Activated CD4-positive, CD25-positive, alpha-beta regulatory T cell (primary cell): ENCODE measurements at regions not wholly inside any gene's neighbourhood (a gene's known extent, or its start where the extent isn't known, plus 50 kb on each side); places are given as distances from the start of the nearest gene placed in this dataset.
"Not testable (repeated sequence)": the region's sequence is repeated elsewhere in the genome, so short reads cannot be mapped to it uniquely, and the experiment has no call there.

Experiments
- DNase-seq, 4 experiments: peaks; one replicate each; lab custom pipeline; 2025; lab: John Stamatoyannopoulos, UW

DNA sequence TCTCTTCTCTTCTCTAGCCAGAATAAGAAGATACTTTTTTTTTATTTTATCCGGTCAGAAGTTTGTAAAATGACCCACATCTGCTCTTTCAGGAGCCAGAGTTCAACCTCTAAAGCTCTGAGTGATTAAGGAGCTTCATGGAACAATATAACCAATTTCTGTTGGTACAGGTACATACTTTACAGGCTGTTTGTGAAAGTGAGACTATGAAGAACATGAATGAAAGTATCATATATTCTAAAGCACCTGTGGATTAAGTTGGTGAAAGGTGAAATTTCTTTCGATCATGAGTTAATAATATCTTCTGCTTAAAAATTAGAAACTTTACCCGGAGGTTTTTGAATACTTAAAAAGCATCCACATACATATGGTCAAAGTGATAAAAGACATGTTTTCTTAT is 65.2 kb downstream of the DMRT2 start:
- DNase-seq: no peak

DNA sequence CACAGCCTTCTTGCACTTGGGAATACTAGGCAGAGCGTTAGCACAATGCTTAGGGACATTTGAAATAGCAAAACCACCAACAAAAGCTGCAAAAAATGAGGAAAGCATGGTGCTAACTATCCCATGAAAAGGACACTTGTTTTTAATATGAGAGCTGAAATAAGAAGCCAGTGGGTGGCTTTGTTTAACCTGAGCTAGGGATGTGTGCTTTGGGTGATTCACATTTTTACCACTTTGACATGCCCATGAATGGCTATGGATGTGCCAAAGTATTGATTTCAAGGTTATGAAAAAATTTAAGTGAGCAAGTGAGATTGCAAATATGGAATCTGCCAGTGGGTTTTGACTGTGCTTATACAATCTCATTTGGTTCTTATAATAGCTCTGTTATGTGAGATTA is 67.3 kb downstream of the DMRT2 start:
- DNase-seq: no peak

DNA sequence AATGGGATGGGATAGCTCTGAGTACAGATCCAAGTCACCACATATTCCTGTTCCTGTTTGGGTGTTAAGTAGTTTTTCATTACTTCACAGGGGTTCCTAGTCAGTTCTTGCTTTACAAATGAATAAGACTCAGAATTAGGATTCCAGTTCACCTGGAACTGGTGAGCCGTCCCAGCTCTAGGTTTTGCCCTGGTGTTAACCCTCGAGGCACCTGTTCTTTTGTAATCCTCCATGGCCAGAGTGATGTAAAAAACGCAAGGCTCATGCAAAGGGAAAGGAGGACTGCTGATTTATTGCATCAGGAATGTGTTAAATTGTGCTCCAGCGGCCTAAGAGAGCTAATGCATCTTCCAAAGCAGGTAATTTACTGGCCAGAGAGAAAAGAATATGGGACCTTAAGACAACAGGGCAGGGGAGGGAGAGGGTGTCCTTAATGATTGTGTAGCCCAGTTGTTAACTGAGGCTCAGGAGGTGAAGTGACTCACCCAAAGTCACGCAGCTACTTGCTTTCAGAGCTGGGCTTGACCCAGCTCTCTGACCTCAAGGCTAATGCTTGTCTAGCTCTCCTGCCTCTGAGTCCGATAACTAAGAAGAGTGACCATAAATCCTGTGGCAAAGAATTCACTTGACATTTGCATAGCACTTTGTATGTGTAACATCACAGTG is 70.5 kb downstream of the DMRT2 start:
- no peak for DNase-seq

DNA sequence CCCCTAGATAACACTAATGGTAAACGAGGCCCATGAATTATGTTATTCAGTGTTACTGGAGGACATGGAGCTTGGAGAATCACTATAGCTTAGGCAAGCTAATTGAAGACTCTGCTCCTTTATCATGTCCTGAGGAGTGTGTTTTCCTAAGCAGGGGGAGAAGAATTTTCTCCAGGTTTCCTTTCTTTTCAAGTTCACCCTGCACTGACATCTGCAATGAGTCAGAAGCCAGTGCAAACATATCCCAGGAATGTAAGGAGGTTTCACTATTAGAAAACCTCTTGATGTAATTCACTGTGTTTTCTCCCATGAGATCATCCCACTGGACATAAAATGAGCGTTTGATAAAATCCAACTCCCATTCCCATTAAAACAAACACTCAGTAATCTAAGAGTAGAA is 75.6 kb downstream of the DMRT2 start:
- DNase-seq: no peak

DNA sequence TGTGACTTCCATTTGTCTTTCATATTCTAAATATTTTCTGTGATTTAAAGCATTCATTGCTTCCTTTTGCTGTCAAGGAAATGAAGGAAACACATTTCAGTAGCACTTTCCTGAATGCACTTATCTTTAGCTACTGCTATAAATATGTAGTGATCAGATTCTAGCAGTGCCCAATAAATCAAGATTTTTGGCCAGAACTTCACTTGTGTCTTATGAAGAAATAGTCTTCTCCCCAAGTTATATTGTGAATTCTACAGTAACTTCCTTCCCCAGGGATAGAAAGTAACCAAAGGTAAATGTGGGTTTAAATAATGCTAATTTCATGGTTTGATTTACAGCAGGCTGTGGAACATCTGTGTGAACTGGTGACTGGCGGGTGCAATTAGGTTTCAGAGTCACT is 77.9 kb downstream of the DMRT2 start:
- no peak for DNase-seq

DNA sequence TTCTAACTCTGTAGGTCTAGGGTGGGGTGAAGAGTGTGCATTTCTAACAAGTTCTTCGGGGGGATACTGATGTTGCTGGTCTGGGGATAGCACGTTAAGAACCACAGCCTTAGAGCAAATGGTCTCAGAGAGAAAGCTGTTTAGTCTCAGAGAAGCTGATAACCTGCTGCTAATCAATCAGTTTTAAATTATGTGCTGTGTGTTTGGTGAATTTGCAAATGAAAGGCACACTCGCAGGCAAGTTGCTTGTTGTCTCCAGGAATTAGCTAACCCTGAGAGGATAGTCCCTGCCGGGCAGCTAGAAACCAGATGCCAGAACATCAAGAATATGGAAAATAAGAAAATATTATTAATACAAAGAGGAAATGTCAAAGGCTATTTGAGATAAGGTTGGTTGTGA is 79.2 kb downstream of the DMRT2 start:
- no peak for DNase-seq

DNA sequence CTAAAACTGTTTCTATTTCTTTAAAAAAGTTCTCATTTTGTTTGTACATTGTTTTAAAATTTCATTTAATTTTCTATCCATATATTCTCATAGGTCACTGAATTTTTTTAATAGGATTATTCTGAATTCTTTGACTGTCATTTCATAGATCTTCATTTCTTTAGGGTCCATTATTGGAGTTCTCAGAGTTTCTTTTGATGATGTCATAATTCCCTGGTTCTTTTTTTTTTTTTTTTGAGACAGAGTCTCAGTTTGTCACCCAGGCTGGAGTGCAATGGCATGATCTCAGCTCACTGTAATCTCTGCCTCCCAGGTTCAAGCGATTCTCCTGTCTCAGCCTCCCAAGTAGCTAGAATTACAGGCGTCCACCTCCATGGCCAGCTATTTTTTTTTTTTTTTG is 89.9 kb downstream of the DMRT2 start:
- no peak for DNase-seq

DNA sequence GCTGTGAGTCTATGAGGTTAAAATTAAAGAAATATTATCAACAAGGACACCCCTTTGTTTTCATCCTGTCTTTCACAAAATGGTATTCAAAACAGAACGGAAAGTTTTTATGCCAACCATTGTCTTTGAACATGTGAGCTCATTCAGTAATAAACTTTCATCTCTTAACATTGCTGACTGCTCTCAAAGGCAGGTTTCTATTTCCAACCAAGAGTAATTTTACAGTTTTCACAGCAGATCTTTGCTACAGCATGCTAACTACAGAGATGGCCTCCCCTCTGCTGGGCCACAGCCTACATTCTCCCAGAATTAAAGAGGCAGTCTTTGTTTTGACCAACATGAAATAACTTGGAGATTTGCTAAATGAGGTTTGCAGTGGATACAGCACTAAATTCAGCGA is 101.5 kb downstream of the DMRT2 start:
- DNase-seq: no peak

DNA sequence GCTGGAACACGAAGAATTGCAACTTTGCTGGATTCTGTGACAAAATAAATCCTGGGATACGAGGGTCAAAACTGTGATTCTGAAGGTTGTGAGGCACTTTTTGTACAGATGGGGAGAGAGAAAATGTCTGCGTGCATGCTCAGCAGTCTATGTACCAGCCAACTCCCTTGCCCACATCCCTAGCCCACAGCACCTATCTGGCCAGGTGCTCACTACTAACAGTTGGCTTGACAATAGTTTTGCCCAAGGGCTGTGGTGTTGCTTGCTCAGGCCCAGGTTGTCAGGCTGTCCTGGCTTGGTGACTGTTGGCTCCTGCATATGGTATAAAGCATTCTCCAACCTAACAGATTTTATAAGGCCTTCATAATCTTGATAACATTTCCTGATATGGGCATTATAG is 102.0 kb downstream of the DMRT2 start:
- DNase-seq: no peak

DNA sequence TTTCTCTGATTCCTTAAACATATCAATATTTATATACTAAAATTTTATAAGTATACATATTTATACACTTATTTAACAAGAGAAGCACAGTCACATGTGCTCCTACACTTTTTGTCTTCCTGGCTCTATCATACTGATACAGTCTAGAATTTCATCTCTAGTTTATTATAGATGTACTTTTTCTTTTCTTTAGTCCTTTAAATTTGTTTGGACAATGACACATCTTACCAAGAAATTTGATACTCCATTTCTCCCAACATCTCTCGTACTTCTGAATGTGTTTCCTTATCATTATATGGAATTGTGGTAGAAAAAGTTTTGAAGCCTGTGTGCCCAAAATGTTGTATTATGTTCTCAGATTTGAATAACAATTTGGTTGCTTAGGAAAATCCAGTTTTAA is 104.6 kb downstream of the DMRT2 start:
- DNase-seq: no peak

DNA sequence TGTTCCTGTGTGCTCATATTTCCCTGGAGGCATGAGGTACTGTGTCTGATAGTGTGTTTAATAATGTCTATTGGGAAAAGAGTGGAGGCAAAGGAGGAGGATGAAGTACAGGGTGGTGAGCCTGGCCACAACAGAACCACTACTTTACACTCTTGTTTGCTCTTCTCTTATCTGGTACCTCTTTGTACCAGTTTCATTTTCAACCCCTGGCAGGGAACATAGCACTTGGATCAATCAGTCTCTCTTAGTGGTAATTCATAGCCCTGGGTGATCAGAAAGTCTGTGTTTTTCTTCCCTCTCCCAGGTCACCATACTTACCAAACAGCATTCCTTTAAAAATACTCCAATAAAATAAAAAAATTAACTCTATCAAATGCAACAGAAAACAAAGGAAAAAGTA is 105.4 kb downstream of the DMRT2 start:
- DNase-seq: no peak

DNA sequence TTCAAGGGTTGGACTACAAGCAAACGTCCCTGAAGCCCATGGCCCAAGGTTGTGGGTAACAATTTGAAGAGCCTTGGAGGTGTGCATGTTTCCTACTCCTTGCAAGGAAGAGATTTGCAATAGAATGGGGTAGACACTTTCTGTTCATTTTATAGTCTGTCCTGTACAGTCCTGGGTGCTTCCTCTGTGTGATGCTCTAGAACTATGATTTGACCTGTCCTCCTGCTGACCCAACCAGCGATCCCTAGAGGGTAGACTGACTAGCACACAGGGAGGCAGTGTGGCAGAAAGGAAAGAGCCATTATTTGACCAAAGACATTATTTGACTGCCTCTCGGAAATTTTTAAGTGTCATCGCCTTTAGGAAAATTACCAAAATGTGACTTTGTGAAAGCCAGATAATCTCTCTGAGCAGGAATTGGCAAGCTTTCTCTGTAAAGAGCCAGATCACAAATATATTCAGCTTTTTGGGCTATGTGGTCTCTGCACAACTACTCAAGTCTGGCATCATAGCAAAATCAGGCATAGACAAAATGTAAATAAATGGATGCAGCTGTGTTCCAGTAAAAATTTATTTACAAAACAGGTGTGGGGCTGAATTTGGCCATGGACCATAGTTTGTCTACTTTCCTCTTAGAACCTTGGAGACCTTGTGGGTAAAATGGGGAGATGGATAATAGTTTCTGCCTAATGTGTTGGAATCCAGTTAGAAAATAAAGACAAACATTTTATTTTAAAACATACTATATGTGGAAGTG is 106.8 kb downstream of the DMRT2 start:
- no peak for DNase-seq

DNA sequence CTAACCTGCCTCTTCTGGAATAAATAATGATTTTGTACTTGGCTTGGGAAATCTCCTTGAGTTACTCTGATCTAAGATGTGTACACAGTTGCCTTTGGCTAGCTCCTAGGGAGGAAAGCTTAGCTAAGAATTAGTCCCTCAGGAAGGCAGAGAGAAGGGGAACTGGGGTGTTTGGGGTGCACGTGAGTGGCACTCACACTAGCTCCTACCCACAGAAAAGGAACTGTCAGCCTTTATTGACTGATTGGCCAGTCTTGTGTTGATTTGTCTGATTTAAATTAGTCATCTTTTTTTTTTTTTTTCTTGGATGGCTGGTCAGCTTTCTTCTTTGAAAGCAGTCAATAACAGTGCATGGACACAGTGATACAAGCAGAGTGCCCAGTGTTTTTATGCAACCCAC is 107.7 kb downstream of the DMRT2 start:
- no peak for DNase-seq

DNA sequence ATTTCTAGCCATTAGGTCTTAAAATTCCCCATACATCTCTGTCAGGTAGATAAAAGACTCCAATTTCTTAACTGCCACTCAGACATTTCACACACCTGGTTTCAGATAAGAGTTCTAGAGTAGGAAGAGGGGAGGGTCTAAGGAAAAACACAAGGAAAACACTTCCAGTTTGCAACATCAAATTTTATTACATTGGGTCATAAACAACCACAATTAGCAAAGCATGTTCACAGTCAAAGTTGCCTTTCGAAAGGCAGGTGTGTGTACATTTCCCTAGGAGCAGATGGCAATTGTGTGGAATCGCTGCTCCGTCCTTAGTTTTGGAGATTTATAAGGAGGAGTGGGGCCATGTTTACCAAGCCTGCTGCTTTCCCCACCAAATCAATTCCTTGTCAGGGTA is 120.8 kb downstream of the DMRT2 start:
- no peak for DNase-seq

DNA sequence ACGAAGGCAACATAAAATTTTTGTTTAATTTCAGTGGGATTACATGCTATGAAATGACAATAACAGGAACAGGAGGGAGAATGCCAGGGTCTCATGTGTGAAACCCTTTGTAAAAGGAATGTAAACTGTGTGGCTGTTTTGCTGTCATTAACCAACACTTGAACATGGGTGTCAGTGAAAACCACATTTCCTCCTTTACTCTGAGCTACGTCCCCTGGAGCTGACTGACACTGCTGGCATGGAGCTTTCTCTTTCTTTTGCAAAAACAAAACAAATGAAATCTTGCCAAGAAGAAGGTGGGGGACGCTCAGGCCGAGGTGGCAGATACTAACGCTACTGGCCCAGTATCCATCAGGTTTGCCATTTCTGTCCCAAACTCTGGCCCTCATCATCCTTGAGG is 121.4 kb downstream of the DMRT2 start:
- DNase-seq: no peak

DNA sequence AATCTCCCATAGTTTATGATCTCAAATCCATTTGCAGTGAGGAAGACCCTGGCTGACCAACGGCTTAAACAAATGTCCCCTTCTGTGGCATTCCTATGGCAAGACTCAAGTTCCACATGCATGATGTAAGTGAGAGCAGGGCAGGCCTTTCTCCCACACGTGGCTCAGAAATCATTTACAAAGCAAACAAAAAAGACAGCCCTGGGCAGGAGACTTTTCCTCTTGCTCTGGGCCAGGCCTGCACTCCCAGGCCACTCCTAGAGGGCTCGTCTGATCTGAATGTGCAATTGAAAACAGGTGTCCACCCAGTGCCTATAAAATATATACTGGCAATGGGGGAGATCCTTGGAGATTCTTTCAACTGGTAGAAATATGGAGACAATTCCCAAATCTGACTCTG is 123.1 kb downstream of the DMRT2 start:
- DNase-seq: no peak

DNA sequence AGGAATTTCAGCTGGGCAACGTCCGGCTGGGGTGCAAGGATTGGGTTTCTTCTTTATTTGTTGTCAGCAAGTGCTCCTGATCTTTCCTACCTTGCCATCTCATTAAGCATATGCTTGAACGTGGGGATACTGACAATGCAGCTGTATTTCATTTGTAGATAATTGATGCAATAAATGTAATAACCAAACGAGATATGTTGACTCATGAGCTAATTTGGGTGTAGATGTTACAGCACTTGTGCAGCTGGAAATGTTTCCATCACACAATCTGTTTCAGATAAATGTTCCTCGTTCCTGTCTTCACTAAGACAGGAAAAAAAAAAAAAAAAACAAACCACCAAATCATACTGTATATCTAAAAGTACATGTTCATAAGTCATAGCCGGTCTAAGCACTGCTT is 123.8 kb downstream of the DMRT2 start:
- DNase-seq: no peak

DNA sequence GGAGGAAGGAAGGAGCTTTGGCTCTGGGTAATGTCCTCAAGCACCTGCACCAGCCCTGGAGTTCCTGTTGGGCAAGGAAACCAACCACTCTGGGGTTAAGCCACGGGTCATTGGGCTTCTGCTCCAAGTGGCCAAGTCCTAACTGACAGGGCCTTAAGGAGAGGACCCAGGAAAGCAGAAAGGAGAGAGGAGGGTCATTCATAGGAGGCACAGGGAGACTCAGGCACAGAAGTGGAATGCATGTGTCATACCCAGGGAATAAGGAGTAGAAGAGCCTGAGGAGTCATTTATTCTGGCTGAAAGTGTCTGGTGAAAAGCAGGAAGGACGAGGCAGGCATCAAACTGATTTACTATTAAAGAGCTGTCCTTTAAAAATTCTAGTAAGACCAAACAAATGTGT is 129.2 kb downstream of the DMRT2 start:
- no peak for DNase-seq

DNA sequence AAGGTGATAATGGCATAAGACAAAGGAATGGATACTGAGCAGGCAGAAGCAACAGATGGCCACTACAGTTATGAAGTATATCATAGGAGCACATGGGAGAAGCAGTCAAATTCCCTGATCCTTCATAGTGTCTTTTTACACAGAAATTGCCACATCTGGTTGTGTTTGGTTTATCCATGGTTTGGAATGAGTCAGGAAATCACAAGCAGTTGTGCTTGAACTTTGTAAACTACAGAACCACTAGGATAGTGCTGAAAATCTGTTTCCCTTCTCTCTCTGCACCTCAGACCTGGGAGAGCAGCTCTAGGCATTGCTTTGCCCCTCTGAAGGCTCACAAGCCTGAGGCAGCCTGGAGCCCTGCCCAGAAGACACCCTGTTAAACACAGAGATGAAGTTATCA is 134.0 kb downstream of the DMRT2 start:
- DNase-seq: no peak

DNA sequence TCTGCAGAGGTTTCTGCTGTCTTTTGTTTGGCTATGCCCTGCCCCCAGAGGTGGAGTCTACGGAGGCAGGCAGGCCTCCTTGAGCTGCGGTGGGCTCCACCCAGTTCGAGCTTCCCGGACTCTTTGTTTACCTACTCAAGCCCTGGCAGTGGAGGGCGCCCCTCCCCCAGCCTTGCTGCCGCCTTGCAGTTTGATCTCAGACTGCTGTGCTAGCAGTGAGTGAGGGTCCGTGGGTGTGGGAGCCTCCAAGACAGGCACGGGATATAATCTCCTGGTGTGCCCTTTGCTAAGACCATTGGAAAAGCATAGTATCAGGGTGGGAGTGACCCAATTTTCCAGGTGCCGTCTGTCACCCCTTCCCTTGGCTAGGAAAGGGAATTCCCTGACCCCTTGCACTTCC is 137.0 kb downstream of the DMRT2 start:
- DNase-seq: not testable (repeated sequence)

DNA sequence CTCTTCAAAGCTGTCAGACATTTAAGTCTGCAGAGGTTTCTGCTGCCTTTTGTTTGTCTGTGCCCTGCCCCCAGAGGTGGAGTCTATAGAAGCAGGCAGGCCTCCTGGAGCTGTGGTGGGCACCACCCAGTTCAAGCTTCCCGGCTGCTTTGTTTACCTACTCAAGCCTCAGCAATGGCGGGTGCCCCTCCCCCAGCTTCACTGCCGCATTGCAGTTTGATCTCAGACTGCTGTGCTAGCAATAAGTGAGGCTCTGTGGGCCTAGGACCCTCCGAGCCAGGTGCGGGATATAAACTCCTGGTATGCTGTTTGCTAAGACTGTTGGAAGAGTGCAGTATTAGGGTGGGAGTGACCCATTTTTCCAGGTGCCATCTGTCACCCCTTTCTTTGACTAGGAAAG is 145.5 kb downstream of the DMRT2 start:
- DNase-seq: not testable (repeated sequence)

DNA sequence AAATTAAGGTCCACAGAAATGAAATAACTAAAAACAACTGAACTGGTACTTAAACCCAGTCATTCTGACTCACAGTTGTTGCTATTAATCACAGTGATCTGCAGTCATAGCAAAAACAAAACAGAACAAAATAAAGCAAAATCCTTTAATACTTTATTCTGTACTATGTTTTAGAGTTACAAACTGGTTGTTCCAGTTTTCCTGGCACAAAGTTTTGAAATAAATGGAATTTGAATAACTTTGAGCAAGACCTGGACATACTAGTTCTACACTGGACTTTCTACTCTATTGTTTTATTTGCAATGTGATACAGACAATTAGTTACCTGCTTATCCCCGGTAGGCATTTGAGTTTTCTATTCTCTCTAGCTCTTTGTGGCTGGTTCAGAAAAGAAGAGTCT is 147.9 kb downstream of the DMRT2 start:
- no peak for DNase-seq

DNA sequence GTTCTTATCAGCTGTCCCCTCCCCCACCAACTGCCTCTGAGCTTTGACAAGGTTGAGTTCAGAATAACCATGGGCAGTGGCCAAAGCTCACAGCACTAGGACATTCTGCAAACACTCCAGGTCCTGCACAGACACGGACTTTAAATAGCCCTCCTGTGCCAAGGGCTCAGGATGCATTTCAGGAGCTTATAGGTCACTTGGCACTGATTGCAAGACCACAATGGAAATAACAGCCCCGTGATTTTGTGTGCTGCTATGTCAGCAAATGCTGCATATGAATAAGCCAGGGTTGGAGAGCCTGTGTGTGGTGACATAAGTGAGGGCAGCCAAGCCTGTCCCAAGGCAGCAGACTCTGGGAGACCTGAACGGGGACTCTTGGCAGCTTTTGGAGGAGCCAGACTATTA is 150.7 kb downstream of the DMRT2 start:
- DNase-seq: no peak

DNA sequence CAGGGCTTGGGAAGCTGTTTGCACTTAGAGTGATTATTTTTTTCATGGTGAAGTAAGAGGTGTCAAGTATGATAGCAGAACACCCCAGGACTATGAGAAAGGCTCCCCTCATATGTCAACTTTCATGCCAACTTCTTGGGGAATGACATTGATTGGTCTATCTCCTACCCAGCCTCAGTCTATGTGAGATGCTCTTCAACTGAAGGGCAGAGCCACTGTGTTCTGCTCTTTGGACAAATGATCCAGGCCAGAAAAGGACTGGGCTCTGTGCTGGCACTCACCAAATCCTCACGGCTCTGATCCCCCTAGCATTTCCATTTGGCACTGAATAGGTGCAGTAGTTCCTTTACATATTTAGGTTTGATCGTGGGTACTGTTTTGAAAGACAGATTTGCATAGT is 151.1 kb downstream of the DMRT2 start:
- no peak for DNase-seq
